NCI-H1092 (cell line): ENCODE measurements at regions not wholly inside any gene's neighbourhood (a gene's known extent, or its start where the extent isn't known, plus 50 kb on each side); places are given as distances from the start of the nearest gene placed in this dataset.
"Not testable (repeated sequence)": the region's sequence is repeated elsewhere in the genome, so short reads cannot be mapped to it uniquely, and the experiment has no call there.

Experiments used
- DNase-seq: peaks from one replicate; lab custom pipeline; 2025; lab: John Stamatoyannopoulos, UW

- not testable (repeated sequence) for DNase-seq
These were observed 157.6 kb upstream of the HEY2 start for GRCh38 chr6:125591796-125592195.

DNA sequence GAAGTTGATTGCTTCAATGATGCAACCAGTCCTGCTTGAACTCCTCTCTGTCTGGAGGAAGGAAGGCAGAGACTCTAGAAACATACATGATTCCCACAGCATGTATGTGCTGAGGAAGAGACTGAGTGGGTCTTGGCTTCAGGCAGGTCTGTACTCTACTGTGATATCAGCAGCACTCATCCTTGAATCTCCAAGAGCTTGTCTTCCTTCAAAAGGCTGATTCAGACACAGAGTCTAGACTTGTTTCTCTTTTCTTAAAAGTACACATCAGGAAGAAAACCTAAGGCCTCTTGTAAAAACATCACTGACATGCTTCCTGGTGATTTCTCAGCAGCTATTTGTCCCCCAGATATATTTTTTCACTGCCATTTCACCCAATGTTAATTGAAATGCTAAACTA is 155.7 kb upstream of the HEY2 start:
- DNase-seq: no peak

DNA sequence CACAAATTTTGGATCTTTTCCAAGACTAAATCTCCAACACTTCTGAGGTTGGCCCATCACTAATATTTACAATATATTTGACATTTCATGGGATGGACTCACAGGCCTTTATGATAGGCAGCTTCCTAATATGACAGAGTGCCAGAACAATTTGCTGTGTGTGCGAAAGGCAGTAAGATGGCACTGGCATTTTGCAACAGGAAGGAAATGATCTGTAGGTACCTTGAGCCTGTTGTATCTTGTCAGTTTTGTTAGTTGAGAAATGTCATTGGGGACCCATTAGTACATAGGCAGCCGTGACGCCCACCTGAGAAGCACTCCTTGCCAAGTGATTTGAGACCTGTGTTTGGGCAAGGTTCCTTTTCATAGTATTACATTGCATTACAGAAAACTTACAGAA is 153.4 kb upstream of the HEY2 start:
- DNase-seq: no peak

DNA sequence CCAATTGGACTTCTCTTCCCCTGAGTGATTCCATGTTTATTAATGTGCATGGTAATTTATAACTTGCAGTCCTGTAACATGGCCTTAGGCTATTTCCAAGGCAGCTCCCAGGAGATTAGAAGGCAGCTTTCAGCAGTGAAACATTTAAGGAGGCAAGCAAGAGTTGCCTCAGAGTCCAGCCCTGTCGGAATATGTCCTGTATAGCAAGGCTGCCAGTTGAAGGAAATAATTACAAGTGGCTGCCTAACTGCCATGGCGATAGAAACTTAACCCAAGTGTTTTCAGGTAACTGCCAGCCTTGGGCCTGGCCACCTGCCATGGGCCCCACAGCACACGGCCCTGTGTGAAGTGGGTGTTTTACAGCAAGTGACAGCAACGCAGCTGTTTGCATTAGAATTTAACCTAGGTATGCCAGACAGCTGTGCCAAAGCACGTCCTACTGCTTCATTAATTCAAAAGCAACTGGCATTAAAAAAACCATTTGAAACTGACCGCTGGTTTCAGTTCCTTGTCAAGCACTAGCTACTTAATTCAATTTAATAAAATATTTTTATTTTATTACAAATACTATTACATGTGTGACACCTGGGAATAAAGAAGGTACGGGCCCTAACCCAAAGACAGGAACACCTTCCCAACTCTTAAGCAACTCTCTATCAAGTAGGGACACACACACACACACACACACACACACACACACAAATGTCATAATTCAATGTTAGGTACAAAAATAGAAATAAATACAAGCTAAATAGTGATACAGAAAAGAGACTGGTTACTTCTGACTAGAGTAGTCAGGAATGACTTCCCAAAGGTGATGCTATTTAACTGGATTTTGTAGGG is 151.8 kb upstream of the HEY2 start:
- DNase-seq: peak; percentile 14

DNA sequence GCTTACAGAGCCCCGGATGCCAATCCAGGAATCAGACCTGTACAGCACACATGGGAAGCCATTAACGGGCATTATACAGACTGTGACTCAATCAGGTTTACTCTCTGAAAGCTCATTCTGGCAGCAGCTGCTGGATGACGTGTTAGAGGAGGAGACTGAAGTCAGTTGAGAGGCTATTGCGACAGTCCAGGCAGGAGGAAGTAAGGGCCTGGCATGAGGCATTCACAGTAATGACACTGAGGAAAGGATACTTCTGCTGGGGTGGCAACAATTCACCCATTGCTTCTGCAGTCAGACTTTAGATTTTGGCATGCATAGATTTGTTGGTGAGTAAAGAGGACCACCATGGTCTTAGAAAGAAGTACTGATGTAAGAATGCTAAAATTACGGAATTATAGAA is 151.0 kb upstream of the HEY2 start:
- DNase-seq: peak; percentile 11

DNA sequence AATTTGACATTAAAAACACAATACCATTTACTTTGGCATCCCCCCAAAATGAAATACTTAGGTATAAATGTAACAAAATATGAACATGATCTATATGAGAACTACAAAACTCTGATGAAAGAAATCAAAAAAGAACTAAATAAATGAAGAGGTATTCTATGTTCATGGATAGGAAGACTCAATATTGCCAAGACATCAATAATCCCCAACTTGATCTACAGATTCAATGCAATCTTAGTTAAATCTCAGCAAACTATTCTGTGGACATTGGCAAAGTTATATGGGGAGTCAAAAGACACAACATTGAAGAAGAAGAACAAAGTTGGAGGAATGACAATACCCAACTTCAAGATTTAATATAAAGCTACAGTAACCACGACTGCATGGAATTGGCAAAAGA is 145.2 kb upstream of the HEY2 start:
- no peak for DNase-seq

DNA sequence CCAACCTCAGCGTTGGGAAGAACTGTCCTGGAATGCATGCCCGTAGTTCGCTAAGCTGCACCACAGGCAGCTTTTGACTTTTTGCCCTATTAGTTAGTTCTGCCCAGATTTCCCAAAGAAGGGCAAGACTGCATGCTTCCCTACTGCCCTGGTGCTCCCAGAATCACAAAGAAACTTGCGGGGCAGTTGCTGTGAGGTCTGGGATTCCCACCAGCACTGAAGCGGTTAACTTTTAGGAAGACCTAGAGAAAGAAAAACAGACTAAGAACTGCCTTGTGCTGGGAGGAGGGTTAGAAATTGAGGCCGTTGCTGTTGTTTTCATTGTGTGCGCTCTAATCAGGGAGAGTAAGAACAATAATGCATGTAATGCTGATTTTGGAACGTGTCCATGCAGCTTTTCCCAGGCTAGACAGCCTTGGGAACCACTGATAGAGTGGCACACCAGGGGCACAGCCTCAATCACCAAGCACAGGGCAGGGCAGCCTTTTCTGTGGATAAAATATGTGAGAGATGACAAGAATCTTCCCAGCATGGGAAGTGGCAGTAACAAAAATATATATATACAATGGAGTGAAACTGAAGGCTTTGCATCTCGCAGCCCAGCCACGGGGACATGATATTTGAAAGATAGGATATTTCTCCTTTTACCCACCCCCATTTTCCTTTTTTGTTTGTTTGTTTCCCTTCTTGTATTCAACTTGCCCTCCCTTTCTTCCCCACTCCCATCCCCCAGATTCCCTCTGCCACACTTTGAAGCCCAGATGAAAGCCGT is 137.7 kb upstream of the HEY2 start:
- DNase-seq: peak; percentile 8

DNA sequence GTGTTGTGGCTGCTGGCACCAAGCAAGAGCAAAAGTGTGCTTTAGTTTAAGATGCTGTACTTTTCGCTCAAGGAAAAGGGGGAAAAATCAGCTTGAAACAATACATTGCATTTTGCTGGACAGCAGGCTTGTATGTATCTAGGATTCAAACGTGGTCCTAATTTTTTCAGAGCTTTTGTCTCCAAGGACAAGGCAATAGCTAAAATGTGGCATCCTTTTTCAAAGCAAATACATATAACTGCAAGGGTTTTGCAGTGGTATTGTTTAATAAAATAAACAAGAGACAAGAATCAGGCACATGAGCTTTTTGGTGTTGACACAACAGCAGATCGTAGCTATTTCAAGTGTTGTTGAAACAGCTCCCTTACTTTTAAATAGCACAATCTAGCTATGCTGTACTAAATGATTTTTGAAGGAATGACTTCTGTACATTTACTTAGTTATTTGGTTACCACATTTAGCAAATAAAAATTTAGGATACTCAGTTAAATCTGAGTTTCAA is 137.0 kb upstream of the HEY2 start:
- no peak for DNase-seq

- no peak for DNase-seq
These were observed 130.8 kb upstream of the HEY2 start for GRCh38 chr6:125618629-125619028.

DNA sequence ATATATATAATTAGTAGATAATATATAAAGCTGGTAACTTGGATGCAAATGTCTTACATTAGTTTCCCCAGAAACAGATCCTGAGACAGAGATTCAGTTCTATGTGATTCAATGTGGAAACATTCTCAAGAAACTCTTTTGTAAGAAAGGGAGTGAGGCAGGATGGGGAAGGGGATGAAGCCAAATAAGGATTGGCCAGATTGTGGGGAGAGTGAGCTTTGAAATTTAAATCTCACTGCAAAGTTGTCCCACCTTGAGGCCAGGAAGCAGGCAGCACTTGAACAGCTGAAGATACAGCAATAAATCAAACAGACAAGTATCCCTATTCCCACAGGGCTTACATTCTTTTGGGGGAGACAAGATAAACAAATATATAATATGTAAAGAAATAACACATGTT is 126.3 kb upstream of the HEY2 start:
- no peak for DNase-seq

GRCh38 chr6:125631165-125631564 is 118.3 kb upstream of the HEY2 start:
- DNase-seq: no peak

GRCh38 chr6:125636011-125636410 is 113.4 kb upstream of the HEY2 start:
- not testable (repeated sequence) for DNase-seq

DNA sequence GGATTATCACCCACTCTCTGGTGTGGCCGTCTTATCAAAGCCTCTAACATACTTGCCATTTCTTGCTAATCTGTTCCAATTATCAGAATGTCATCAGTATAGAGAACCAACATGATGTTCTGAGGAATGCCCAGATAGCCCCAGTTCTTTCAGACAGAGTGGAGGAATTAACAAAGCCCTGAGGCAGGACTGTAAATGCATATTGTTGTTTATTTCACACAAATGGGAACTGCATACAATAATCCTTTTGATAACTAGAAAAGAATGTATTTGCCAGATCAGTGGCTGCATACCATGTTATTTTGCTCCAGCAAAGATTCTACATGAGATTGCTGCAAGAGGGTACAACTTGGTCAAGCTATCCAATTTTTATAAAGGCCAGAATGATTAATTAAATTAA is 112.8 kb upstream of the HEY2 start:
- no peak for DNase-seq

GRCh38 chr6:125637207-125637606 is 112.2 kb upstream of the HEY2 start:
- DNase-seq: no peak

- no peak for DNase-seq
These were observed 109.9 kb upstream of the HEY2 start for GRCh38 chr6:125639466-125640020.

DNA sequence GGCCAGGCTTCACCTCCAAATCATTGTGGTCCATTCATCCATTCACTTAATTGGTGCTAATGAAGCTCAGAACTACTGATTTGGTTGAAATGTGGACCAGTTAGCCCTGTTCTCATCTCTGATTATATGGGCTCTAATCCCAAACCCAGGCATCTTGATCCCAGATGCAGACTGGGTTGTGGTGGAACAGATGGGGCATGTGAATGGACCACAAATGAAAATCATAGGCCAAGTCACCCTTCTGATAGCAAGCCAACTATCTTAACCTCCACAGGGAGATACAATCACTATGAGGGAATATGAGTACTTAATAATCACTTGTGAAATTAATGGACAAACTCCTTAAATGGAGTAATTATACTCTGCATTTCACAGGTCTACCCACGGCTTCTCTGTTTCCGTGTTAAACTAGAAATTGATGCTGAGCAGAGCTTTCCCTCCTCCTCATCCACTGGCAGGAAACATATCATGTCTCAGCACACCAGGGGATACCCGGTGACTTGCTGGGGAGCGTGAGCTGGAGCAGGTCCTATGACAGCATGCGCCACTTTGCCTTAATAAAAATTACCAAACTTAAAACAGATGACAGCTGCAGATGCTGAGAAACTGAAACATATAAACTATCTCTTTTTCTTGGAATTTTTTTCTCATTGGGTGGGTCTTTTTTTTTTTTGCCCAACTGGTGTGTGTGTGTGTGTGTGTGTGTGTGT is 108.8 kb upstream of the HEY2 start:
- DNase-seq: no peak

DNA sequence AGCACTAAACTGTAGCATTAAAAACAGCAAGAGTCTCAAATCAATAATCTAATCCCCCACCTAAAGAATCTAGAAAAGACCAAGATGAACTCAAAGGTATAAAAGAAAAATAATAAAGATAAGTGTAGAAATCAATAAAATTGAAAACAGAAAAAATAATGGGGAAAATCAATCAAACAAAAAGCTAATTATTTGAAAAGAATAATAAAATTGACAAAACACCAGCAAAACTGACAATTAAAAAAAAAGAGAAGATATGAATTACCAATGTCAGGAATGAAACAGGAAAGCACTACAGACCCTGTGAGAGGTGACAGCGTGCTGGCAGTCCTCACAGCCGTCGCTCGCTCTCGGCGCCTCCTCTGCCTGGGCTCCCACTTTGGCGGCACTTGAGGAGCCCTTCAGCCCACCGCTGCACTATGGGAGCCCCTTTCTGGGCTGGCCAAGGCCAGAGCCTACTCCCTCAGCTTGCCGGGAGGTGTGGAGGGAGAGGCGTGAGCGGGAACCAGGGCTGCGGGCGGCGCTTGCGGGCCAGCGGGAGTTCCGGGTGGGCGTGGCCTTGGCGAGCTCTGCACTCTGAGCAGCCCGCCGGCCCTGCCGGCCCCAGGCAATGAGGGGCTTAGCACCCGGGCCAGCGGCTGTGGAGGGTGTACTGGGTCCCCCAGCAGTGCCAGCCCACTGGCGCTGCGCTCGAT is 105.3 kb upstream of the HEY2 start:
- not testable (repeated sequence) for DNase-seq

DNA sequence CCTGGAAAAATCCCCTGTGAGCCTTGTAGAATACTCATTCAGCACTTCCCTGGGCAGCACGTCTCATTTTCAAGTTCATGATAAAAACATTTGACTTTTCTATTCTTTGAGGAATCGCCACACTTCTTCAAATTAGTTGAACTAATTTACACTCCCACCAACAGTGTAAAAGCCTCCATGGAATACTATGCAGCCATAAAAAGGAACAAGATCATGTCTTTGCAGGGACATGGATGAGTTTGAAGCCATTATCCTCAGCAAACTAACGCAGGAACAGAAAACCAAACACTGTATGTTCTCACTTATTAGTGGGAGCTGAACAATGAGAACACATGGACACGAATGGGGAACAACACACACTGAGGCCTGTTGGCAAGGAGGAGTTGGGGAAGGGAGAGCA is 102.0 kb upstream of the HEY2 start:
- no peak for DNase-seq

- not testable (repeated sequence) for DNase-seq
These were observed 95.7 kb upstream of the HEY2 start for GRCh38 chr6:125653752-125654151.

DNA sequence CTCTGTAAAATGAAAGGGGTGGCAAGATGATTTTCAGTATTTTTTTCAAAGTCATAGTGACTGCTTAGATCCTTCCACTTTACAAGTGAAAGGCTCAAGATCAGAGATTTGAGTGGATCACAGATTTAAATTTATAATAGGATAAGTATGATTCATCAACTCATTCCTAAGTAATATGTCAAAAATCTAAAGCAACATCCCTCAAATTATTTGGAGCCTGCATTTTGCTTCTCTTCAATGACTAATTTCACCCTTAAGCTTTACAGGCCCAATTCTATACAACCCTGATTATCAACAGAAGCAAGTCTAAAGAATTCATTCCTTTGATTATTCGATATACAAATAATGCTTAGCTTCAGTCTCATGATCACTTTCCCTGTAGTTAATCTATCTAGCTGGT is 93.9 kb upstream of the HEY2 start:
- DNase-seq: no peak

DNA sequence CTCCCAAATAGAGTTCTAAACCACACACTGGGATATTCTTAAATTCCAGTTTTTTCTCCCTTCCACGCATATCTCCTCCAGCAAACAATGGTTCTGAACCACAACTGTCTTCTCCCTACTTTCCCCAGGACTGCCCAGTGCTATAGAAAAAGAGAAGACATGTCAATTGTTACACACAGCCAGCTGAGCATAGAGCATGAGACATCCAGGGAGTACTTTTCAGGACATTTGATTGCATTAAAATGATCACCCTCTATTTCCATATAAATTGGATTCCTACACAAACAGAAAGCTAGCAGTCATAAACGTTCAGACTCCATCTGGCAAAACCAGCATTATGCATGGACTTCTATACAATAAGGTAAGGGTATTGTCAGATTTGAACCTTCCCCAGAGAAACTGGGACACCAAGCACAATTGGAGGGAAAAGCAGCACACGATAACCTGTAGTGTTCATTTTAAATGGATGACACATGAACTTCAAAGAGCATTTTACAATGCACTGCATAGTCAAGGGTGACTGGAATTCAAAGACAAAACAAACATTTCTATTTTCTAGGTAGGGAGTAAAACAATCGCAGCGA is 93.1 kb upstream of the HEY2 start:
- no peak for DNase-seq
